OCI-LY7 (cell line): ENCODE measurements at regions not wholly inside any gene's neighbourhood (a gene's known extent, or its start where the extent isn't known, plus 50 kb on each side); places are given as distances from the start of the nearest gene placed in this dataset.

Experiments
- BruUV-seq: library from RNA; stranded (reverse); fragments of 400-500 nt; replicated peaks from 2 replicates; lab custom pipeline; 2021; lab: Mats Ljungman, UMichigan
- CTCF ChIA-PET: fragments of 300-600 bp; sonication (Branson Sonifier 250); formaldehyde crosslinking; loops from one replicate; lab custom pipeline; 2022; ENCODE audit warnings: antibody characterized with exemption; ENCODE audit not compliant: unreplicated experiment; lab: Charles Lee
- POLR2A ChIA-PET: fragments of 300-600 bp; sonication (Branson Sonifier 250); formaldehyde crosslinking; loops from one replicate; lab custom pipeline; 2022; ENCODE audit warnings: antibody characterized with exemption; lab: Charles Lee
- DNase-seq: peaks from one replicate; pipeline ENCODE4 v3.0.0-alpha.2; 2015; ENCODE audit warnings: low spot score
- H2AFZ ChIP-seq: fragments of 200-600 bp; sonication (generic), shearing (Covaris generic); 2 replicates; pipeline ENCODE4 v1.6.1; 2014; ENCODE audit warnings: mild to moderate bottlenecking, antibody characterized with exemption, low read length, moderate library complexity
- H3K27ac ChIP-seq: fragments of 200-600 bp; sonication (generic); 2 replicates; pipeline ENCODE4 v1.5.1; 2014; ENCODE audit warnings: mixed run types, low read depth, mild to moderate bottlenecking, moderate library complexity, low read length, inconsistent platforms; ENCODE audit not compliant: poor library complexity, severe bottlenecking
- H3K36me3 ChIP-seq: fragments of 200-600 bp; sonication (generic); 2 replicates; pipeline ENCODE4 v1.6.1; 2014; ENCODE audit warnings: mild to moderate bottlenecking, antibody characterized with exemption, low read length, moderate library complexity, mixed read lengths; ENCODE audit not compliant: insufficient read depth
- H3K4me1 ChIP-seq: fragments of 200-600 bp; sonication (generic); 2 replicates; pipeline ENCODE4 v1.5.1; 2014; ENCODE audit warnings: mild to moderate bottlenecking, low read length; ENCODE audit not compliant: insufficient read depth, poor library complexity, severe bottlenecking
- H3K4me2 ChIP-seq: fragments of 200-600 bp; sonication (generic); 2 replicates; pipeline ENCODE4 v1.6.1; 2014; ENCODE audit warnings: mild to moderate bottlenecking, low read length
- H3K4me3 ChIP-seq: fragments of 200-600 bp; sonication (generic); 2 replicates; pipeline ENCODE4 v1.5.1; 2014; ENCODE audit warnings: mild to moderate bottlenecking, low read depth, low read length; ENCODE audit not compliant: poor library complexity, severe bottlenecking
- H3K79me2 ChIP-seq: fragments of 200-600 bp; sonication (generic); 2 replicates; pipeline ENCODE4 v1.6.1; 2016; ENCODE audit warnings: low read depth, mild to moderate bottlenecking, low read length, moderate library complexity, mixed read lengths; ENCODE audit not compliant: insufficient read depth
- H3K9me2 ChIP-seq: fragments of 200-600 bp; sonication (generic); 2 replicates; pipeline ENCODE4 v1.6.1; 2016; ENCODE audit warnings: mild to moderate bottlenecking, low read length, mixed read lengths; ENCODE audit not compliant: insufficient read depth
- H3K9me3 ChIP-seq: fragments of 200-600 bp; sonication (generic); 2 replicates; pipeline ENCODE4 v1.6.1; 2014; ENCODE audit warnings: mild to moderate bottlenecking, mixed run types, low read length, mixed read lengths
- H4K20me1 ChIP-seq: fragments of 200-600 bp; sonication (generic); 2 replicates; pipeline ENCODE4 v1.6.1; 2014; ENCODE audit warnings: mild to moderate bottlenecking, antibody characterized with exemption, low read length, moderate library complexity, mixed read lengths; ENCODE audit not compliant: insufficient read depth
- CTCF ChIP-seq: fragments of 200-600 bp; sonication (generic); conservative IDR thresholded peaks from 2 replicates; pipeline ENCODE4 v1.5.1; 2014; ENCODE audit warnings: mild to moderate bottlenecking, antibody characterized with exemption, low read length, moderate library complexity, mixed read lengths
- EZH2phosphoT487 ChIP-seq: fragments of 200-600 bp; sonication (generic); IDR thresholded peaks from 2 replicates; pipeline ENCODE4 v1.6.1; 2018; ENCODE audit warnings: low read depth, borderline replicate concordance, mild to moderate bottlenecking, mixed run types, antibody characterized with exemption, low read length, moderate library complexity, mixed read lengths
- intact Hi-C: fragments of 100-400 bp; cut with micrococcal nuclease; formaldehyde crosslinking; loops from one replicate; pipeline ENCODE4 v1.10.0; 2022; ENCODE audit not compliant: unreplicated experiment

- H3K9me3 ChIP-seq = no peaks in the 10 kb centered on the region
- no peaks in the 10 kb centered on the region for H4K20me1 ChIP-seq
- no TSS peak for BruUV-seq
- intact Hi-C loops = no loop called here
- no peak overlapping the region for H3K4me2 ChIP-seq
- no peaks in the 10 kb centered on the region for H3K9me2 ChIP-seq
- H3K79me2 ChIP-seq = no peaks in the 10 kb centered on the region
- no peak overlapping the region for H3K27ac ChIP-seq
- no peaks in the 10 kb centered on the region for H3K36me3 ChIP-seq
- no peak overlapping the region for H2AFZ ChIP-seq
- DNase-seq = no peak
- TF ChIP-seq CTCF (no peak), EZH2phosphoT487 (no peak)
- H3K4me3 ChIP-seq = no peak overlapping the region
- H3K4me1 ChIP-seq = no peaks in the 10 kb centered on the region
- POLR2A ChIA-PET = no interaction called here
- CTCF ChIA-PET = no interaction called here
These were observed 173.1 kb upstream of the SOX1 start for GRCh38 chr13:111893607-111894443.

GRCh38 chr13:111895896-111896821 lies 170.8 kb upstream of the SOX1 start:
- no peak for DNase-seq
- POLR2A ChIA-PET = no interaction called here
- H3K4me1 ChIP-seq = no peaks in the 10 kb centered on the region
- H3K27ac ChIP-seq = no peak overlapping the region
- H3K36me3 ChIP-seq = no peaks in the 10 kb centered on the region
- TF ChIP-seq EZH2phosphoT487 (no peak), CTCF (no peak)
- no peaks in the 10 kb centered on the region for H3K9me3 ChIP-seq
- H2AFZ ChIP-seq = no peak overlapping the region
- H3K9me2 ChIP-seq = no peaks in the 10 kb centered on the region
- H3K4me3 ChIP-seq = no peak overlapping the region
- H3K79me2 ChIP-seq = no peaks in the 10 kb centered on the region
- intact Hi-C loops = no loop called here
- no peaks in the 10 kb centered on the region for H4K20me1 ChIP-seq
- BruUV-seq = no TSS peak
- H3K4me2 ChIP-seq = no peak overlapping the region
- CTCF ChIA-PET = no interaction called here
